A673 (cell line): ENCODE measurements at regions not wholly inside any gene's neighbourhood (a gene's known extent, or its start where the extent isn't known, plus 50 kb on each side); places are given as distances from the start of the nearest gene placed in this dataset.

Source experiments
- CTCF ChIP-seq: fragments of 300-800, 200-600 bp; sonication (generic); conservative IDR thresholded peaks from 2 replicates; pipeline ENCODE4 v1.5.1; 2017; ENCODE audit warnings: low read depth, mild to moderate bottlenecking, antibody characterized with exemption, low read length, moderate library complexity, mixed read lengths
- EZH2 ChIP-seq: fragments of 200-600 bp; sonication (generic); IDR thresholded peaks from 2 replicates; pipeline ENCODE4 v1.6.1; 2017; ENCODE audit warnings: borderline replicate concordance, low read depth, mild to moderate bottlenecking, mixed read lengths, antibody characterized with exemption, low read length; ENCODE audit not compliant: poor library complexity, severe bottlenecking

GRCh38 chr3:154943981-154944380 lies 136.1 kb upstream of the MME start:
- TF ChIP-seq CTCF (no peak), EZH2 (no peak)
